Adrenal gland (tissue), 9 donors: ENCODE measurements at regions not wholly inside any gene's neighbourhood (a gene's known extent, or its start where the extent isn't known, plus 50 kb on each side); places are given as distances from the start of the nearest gene placed in this dataset.

ENCODE experiments used
- DNase-seq, 7 donors: peaks; one replicate each; pipeline ENCODE4 v3.0.0-alpha.2; 2019 to 2020
- H3K27ac ChIP-seq, 5 donors: fragments of 200-600 bp; sonication (generic) in 4 of 5; 1 replicate in 3 of 5; 2 replicates in 2 of 5; pipeline versions ENCODE4 v1.5.1 to v1.8.0; 2016 to 2020; ENCODE audit warnings: mild to moderate bottlenecking in 1 of 5
- H3K27me3 ChIP-seq: fragments of 200-600 bp; 2 replicates; pipeline ENCODE4 v1.8.0; 2021
- H3K36me3 ChIP-seq, 2 donors: fragments of 200-600 bp; replicated peaks in 1 of 2; 1 replicate in 1 of 2; 2 replicates in 1 of 2; pipeline versions ENCODE4 v1.5.1 to v1.8.0; 2018 to 2022
- H3K4me1 ChIP-seq, 2 donors: fragments of 200-600 bp; replicated peaks in 1 of 2; 1 replicate in 1 of 2; 2 replicates in 1 of 2; pipeline versions ENCODE4 v1.5.1 to v1.8.0; 2018 to 2021
- H3K4me3 ChIP-seq, 4 donors: fragments of 200-600 bp; sonication (generic) in 3 of 4; one replicate each; pipeline ENCODE4 v1.5.1; 2016 to 2018
- H3K9me3 ChIP-seq, 3 donors: fragments of 200-600 bp; sonication (generic) in 1 of 3; replicated peaks in 1 of 3; 1 replicate in 2 of 3; 2 replicates in 1 of 3; pipeline versions ENCODE4 v1.5.1 to v1.8.0; 2016 to 2021
- CTCF ChIP-seq, 6 experiments: fragments of 450-650 bp in 4 of 6; fragments of 200-600 bp in 2 of 6; sonication (generic) in 1 of 6; IDR thresholded peaks; 1 replicate in 5 of 6; 2 replicates in 1 of 6; pipeline versions ENCODE4 v1.5.1 to v1.8.0; 2016 to 2021; ENCODE audit warnings: antibody characterized with exemption in 6 of 6, mild to moderate bottlenecking in 2 of 6, moderate library complexity in 1 of 6
- POLR2A ChIP-seq, 2 donors: fragments of 450-650 bp; IDR thresholded peaks; one replicate each; pipeline ENCODE4 v1.6.1; 2017; ENCODE audit warnings: antibody characterized with exemption in 2 of 2, mild to moderate bottlenecking in 2 of 2, moderate library complexity in 1 of 2
- WGBS, 4 donors: extraction: QIAGEN DNeasy Blood & Tissue Kit in 2 of 4; methylation state at CpG; one replicate each; pipeline versions ENCODE4 v1.1.5 to v1.1.7; 2013 to 2017; 5-methylcytosine and 5-hydroxymethylcytosine counted together
- intact Hi-C, 2 donors: fragments of 100-400 bp; cut with DNase I; formaldehyde crosslinking; loops; one replicate each; pipeline versions ENCODE4 v1.14.1 to v1.15.0; 2022 to 2023
- donor health status: healthy with polysubstance abuse.
- donor health status: Bipolar disorder and iron deficiency.
- donor health status: DM: yes; HTN: yes; CAD: no.
- donor health status: DM: no; HTN: no; CAD: no.
- donor health status: DM: no; HTN: no; CAD: no.

- Histone ChIP-seq H3K4me1 (no peaks in the 10 kb centered on the region), H3K9me3 (no peaks in the 10 kb centered on the region), H3K4me3 (no peak overlapping the region), H3K27me3 (no peaks in the 10 kb centered on the region), H3K36me3 (no peaks in the 10 kb centered on the region), H3K27ac (no peak overlapping the region)
- intact Hi-C loops, result no loop called here
- TF ChIP-seq CTCF (IDR thresholded peaks at IDR 0.05) (no peak), POLR2A (IDR thresholded peaks at IDR 0.05) (no peak)
- WGBS, 4 donors, result 80 to 92% (median 89%) methylated on average over 2 of the region's 2 CpGs
- no peak for DNase-seq
Observed at GRCh38 chr4:89618151-89618550, 218.8 kb downstream of the SNCA start.

GRCh38 chr4:89617317-89617716 lies 219.6 kb downstream of the SNCA start:
- intact Hi-C loops, result no loop called here
- 50 to 83% (median 66%) methylated on average over 3 of the region's 3 CpGs for WGBS, 4 donors

GRCh38 chr4:89616382-89616781 lies 220.6 kb downstream of the SNCA start:
- TF ChIP-seq CTCF (IDR thresholded peaks at IDR 0.05), result no peak
- TF ChIP-seq POLR2A (IDR thresholded peaks at IDR 0.05), result no peak
- H3K4me3 ChIP-seq, result no peak overlapping the region
- no peaks in the 10 kb centered on the region for H3K27me3 ChIP-seq
- 42 to 69% (median 61%) methylated on average over 2 of the region's 2 CpGs for WGBS, 4 donors
- H3K4me1 ChIP-seq, result no peaks in the 10 kb centered on the region
- H3K9me3 ChIP-seq, result no peaks in the 10 kb centered on the region
- H3K27ac ChIP-seq, result no peak overlapping the region
- H3K36me3 ChIP-seq, result no peaks in the 10 kb centered on the region
- intact Hi-C loops, result no loop called here
- DNase-seq, result no peak

More at GRCh38 chr4:89617317-89617716, 219.6 kb downstream of the SNCA start:
- H3K4me3 ChIP-seq, result no peak overlapping the region
- no peaks in the 10 kb centered on the region for H3K27me3 ChIP-seq
- no peak overlapping the region for H3K27ac ChIP-seq
- no peaks in the 10 kb centered on the region for H3K9me3 ChIP-seq
- H3K36me3 ChIP-seq, result no peaks in the 10 kb centered on the region
- DNase-seq, result no peak
- TF ChIP-seq CTCF (IDR thresholded peaks at IDR 0.05) (no peak), POLR2A (IDR thresholded peaks at IDR 0.05) (no peak)
- H3K4me1 ChIP-seq, result no peaks in the 10 kb centered on the region

- intact Hi-C loops, result no loop called here
- TF ChIP-seq POLR2A (IDR thresholded peaks at IDR 0.05) (no peak), CTCF (IDR thresholded peaks at IDR 0.05) (no peak)
- Histone ChIP-seq H3K27me3 (no peaks in the 10 kb centered on the region), H3K4me1 (no peaks in the 10 kb centered on the region), H3K4me3 (no peak overlapping the region), H3K9me3 (no peaks in the 10 kb centered on the region), H3K36me3 (no peaks in the 10 kb centered on the region), H3K27ac (no peak overlapping the region)
- WGBS, 4 donors, result 91 to 97% (median 92%) methylated on average over 4 of the region's 4 CpGs
- no peak for DNase-seq
Observed at GRCh38 chr4:89615051-89615450, 221.9 kb downstream of the SNCA start.
